ENCODE measurements at regions not wholly inside any gene's neighbourhood (a gene's known extent, or its start where the extent isn't known, plus 50 kb on each side); places are given as distances from the start of the nearest gene placed in this dataset.

DNA sequence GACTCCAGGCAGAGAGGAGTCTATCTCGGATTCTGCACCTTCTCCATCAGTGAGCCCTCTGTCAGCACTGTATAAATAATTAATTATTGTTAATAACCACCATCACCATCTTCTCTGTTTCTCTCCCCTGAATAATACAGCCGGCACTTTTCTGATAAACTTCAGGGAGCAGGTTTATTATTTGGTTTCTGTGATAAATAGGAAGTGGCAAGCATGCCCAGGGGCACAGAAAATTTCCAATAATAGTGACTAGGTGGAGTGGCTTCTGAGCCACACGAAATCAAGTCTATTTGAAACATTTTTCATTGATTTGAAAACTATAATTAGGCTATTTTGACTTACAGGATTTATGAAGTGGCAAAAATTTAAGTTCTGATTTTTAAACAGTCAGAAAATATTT lies 186.8 kb upstream of the TMEM229A start:
- intact Hi-C loops (cut with DNase I), result no loop called here
- 43% methylated on average over 3 of the region's 3 CpGs for WGBS
- Histone ChIP-seq H3K4me1 (ENCODE audit: control insufficient read depth, insufficient read depth, low read length) (no peaks in the 10 kb centered on the region), H3K4me3 (ENCODE audit: low read length) (no peak overlapping the region), H3K27me3 (ENCODE audit: control insufficient read depth, insufficient read depth) (no peaks in the 10 kb centered on the region), H3K9me3 (ENCODE audit: control insufficient read depth, low read length) (no peaks in the 10 kb centered on the region), H3K27ac (ENCODE audit: low read length) (no peak overlapping the region)
- no peak for DNase-seq
- no peak for ATAC-seq

DNA sequence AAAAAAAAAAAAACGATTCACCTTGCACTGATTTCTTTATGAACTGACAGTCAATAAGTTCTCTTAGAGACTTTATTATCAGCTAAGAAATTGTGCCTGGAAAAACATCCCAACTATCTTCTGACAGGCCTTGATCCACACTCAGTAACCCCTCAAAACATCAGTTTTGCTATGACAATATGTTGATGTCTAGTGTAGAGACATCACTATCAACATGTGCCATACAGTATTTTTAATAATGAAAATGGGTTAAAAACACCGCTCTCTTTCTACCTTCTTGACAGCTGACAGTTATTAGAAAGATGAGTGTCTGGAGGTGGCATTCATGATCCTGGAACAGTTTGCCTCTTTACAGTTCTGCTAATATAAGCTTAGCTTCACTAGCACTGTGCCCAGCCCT lies 175.8 kb upstream of the TMEM229A start:
- H3K27me3 ChIP-seq (ENCODE audit: control insufficient read depth, insufficient read depth), result no peaks in the 10 kb centered on the region
- 67% methylated on average over 2 of the region's 2 CpGs for WGBS
- no peak overlapping the region for H3K4me3 ChIP-seq (ENCODE audit: low read length)
- no peak overlapping the region for H3K27ac ChIP-seq (ENCODE audit: low read length)
- H3K9me3 ChIP-seq (ENCODE audit: control insufficient read depth, low read length), result no peaks in the 10 kb centered on the region
- intact Hi-C loops (cut with DNase I), result no loop called here
- ATAC-seq (no peak), DNase-seq (no peak)
- no peaks in the 10 kb centered on the region for H3K4me1 ChIP-seq (ENCODE audit: control insufficient read depth, insufficient read depth, low read length)

DNA sequence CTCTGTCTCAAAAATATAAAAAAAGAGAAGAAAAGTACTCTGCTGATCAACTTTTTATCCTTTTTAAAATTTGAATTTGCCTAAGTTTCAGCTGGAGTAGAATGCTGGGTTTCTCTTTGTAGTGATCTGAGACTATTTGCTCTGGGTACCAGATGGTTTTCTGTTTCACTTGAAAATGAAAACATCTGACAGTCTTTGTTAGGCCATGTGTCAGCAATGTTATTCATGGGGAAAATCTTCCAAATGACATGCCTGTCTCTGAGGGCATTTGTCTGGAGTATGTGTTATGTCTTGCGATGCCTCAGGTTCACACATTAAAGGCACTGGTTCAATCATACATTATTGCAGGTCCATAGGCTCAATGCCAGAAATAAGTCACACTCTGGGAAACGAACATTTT lies 175.3 kb upstream of the TMEM229A start:
- ATAC-seq (no peak), DNase-seq (no peak)
- H3K4me3 ChIP-seq (ENCODE audit: low read length), result no peak overlapping the region
- H3K9me3 ChIP-seq (ENCODE audit: control insufficient read depth, low read length), result no peaks in the 10 kb centered on the region
- H3K27ac ChIP-seq (ENCODE audit: low read length), result no peak overlapping the region
- intact Hi-C loops (cut with DNase I), result no loop called here
- H3K4me1 ChIP-seq (ENCODE audit: control insufficient read depth, insufficient read depth, low read length), result no peaks in the 10 kb centered on the region
- WGBS, result 58% methylated on average over 2 of the region's 2 CpGs
- H3K27me3 ChIP-seq (ENCODE audit: control insufficient read depth, insufficient read depth), result no peaks in the 10 kb centered on the region

DNA sequence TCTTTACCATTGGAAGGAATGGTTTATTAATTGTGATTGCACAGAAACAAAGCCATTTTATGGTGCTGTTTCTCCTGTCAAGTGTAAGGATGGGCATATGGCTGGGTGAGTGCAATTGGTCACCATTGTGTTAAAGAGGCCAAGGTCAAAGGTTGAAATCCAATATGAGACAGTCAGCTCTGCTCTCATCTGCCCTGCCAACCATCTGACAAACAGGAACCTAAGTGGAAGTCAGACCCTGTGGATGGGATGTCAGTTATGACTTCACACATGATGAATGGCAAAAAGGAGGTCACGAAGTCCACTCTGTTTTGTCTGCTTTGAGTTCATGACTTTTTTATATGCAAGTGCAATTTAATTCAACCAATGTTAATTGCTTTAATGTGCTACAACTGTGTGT lies 172.7 kb upstream of the TMEM229A start:
- DNase-seq, result no peak
- intact Hi-C loops (cut with DNase I), result no loop called here
- no peak overlapping the region for H3K4me3 ChIP-seq (ENCODE audit: low read length)
- H3K27ac ChIP-seq (ENCODE audit: low read length), result no peak overlapping the region
- no peaks in the 10 kb centered on the region for H3K27me3 ChIP-seq (ENCODE audit: control insufficient read depth, insufficient read depth)
- no peaks in the 10 kb centered on the region for H3K4me1 ChIP-seq (ENCODE audit: control insufficient read depth, insufficient read depth, low read length)
- H3K9me3 ChIP-seq (ENCODE audit: control insufficient read depth, low read length), result no peaks in the 10 kb centered on the region
- no peak for ATAC-seq
- WGBS, result 74% methylated on average over 1 of the region's 1 CpG

DNA sequence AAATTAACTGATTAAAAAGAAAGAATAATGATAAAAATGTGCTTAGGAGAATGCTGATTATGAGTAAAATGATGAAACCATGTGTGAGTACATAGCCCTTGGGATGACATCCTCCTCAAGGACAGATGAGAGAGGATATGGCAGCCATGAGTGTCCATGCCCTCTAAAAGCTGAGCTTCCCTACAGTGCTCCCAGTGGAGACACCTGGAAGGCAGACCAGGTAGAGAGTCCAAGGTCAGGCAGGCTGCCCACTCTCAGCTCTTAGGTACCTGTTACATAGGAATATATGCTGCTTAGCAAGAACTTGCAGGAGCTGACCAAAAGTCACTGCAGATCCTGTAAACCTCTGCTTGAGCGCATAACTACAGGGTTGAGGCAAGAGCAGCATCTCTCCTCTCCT lies 169.7 kb upstream of the TMEM229A start:
- no peak overlapping the region for H3K4me3 ChIP-seq (ENCODE audit: low read length)
- H3K27me3 ChIP-seq (ENCODE audit: control insufficient read depth, insufficient read depth), result no peaks in the 10 kb centered on the region
- H3K9me3 ChIP-seq (ENCODE audit: control insufficient read depth, low read length), result no peaks in the 10 kb centered on the region
- intact Hi-C loops (cut with DNase I), result no loop called here
- H3K4me1 ChIP-seq (ENCODE audit: control insufficient read depth, insufficient read depth, low read length), result no peaks in the 10 kb centered on the region
- no peak for ATAC-seq
- H3K27ac ChIP-seq (ENCODE audit: low read length), result no peak overlapping the region
- DNase-seq, result no peak
- 97% methylated on average over 1 of the region's 1 CpG for WGBS

DNA sequence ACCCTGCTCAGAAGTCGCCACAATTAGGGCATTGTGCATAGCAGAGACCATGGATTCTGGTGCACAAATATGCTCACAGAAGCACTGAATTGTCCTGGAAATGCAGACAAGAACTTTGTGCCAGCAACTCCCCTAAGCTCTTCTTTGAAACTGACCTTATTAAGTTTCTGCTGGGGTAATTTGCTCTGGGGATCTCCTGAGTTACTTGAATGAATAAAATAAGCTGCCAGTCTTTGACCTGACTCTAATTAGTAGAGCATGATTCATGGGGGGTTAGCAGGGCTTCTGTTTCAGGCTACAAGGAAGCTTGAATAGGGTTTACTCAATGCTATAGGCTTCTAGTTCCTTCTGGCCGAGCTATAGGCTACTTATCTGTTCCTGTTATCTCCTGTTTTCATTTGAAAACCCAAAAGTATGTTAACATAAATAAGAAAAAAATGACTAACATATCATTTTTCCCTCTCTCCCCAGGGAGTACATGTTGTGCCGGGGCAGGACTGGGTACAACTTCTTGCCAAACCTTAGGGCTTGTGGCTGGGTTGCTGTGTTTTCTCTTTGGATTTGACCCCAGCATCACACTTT lies 169.0 kb upstream of the TMEM229A start:
- H3K27me3 ChIP-seq (ENCODE audit: control insufficient read depth, insufficient read depth), result no peaks in the 10 kb centered on the region
- no peak overlapping the region for H3K4me3 ChIP-seq (ENCODE audit: low read length)
- DNase-seq, result no peak
- no peak overlapping the region for H3K27ac ChIP-seq (ENCODE audit: low read length)
- 49% methylated on average over 3 of the region's 3 CpGs for WGBS
- no peak for ATAC-seq
- H3K4me1 ChIP-seq (ENCODE audit: control insufficient read depth, insufficient read depth, low read length), result no peaks in the 10 kb centered on the region
- intact Hi-C loops (cut with DNase I), result no loop called here
- no peaks in the 10 kb centered on the region for H3K9me3 ChIP-seq (ENCODE audit: control insufficient read depth, low read length)

DNA sequence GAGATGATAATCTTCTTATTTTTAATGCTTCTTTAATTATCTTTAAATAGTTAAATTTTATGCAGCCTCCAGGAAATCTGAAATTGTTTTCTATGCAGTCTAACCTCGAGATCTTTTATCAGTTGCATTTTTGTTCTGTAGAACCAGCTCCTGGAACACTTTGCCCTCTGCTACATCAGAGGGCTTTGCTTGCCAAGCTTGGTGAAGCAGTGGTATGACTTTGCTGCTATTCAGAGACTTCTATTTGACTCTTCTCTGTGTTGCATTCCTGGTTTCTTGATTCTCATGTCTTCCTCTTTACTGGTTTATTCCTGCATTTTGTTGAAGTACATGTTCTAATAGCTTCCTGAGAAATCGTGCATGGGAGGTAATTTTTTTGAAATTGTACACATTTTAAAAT lies 163.7 kb upstream of the TMEM229A start:
- 32% methylated on average over 2 of the region's 2 CpGs for WGBS
- H3K27me3 ChIP-seq (ENCODE audit: control insufficient read depth, insufficient read depth), result no peaks in the 10 kb centered on the region
- DNase-seq, result no peak
- intact Hi-C loops (cut with DNase I), result no loop called here
- H3K4me3 ChIP-seq (ENCODE audit: low read length), result no peak overlapping the region
- no peak for ATAC-seq
- no peak overlapping the region for H3K27ac ChIP-seq (ENCODE audit: low read length)
- no peaks in the 10 kb centered on the region for H3K9me3 ChIP-seq (ENCODE audit: control insufficient read depth, low read length)
- H3K4me1 ChIP-seq (ENCODE audit: control insufficient read depth, insufficient read depth, low read length), result no peaks in the 10 kb centered on the region

DNA sequence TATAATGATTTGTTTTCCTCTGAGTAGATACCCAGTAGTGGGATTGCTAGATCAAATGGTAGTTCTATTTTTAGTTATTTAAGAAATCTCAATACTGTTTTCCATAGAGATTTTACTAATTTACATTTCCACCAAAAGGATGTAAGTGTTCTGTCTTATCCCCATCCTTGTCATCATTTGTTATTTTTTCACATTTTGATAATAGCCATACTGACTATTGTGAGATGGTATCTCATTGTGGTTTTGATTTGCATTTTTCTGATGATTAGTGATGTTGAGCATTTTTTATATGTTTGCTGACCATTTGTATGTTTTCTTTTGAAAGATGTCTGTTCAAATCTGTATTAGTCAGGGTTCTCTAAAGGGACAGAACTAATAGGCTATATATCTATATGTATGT lies 160.0 kb upstream of the TMEM229A start:
- intact Hi-C loops (cut with DNase I), result no loop called here
- Histone ChIP-seq H3K27ac (ENCODE audit: low read length) (no peak overlapping the region), H3K4me1 (ENCODE audit: control insufficient read depth, insufficient read depth, low read length) (no peaks in the 10 kb centered on the region), H3K4me3 (ENCODE audit: low read length) (no peak overlapping the region), H3K27me3 (ENCODE audit: control insufficient read depth, insufficient read depth) (no peaks in the 10 kb centered on the region), H3K9me3 (ENCODE audit: control insufficient read depth, low read length) (no peaks in the 10 kb centered on the region)
- no peak for DNase-seq
- no peak for ATAC-seq

DNA sequence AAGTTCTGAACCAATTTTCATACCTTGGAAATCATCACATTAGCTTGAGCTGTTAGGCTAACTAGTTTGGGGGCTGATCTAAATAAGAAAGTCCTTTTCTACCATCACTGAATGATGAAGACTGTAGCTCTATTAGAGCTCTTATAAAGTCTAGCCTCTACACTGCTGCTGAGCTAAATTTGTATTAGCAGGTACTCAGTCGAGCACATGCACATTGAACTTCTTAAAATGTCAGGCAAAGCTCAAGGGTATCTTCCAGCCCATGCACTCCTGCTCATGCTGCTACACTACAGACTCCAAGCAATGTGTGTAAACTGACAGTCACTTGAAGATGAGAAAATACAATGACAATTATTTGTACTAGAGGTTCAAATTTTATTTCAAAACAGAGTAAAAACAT lies 158.8 kb upstream of the TMEM229A start:
- H3K27ac ChIP-seq (ENCODE audit: low read length), result no peak overlapping the region
- ATAC-seq, result peak in 1 of 2 donors; percentile 31
- no peaks in the 10 kb centered on the region for H3K4me1 ChIP-seq (ENCODE audit: control insufficient read depth, insufficient read depth, low read length)
- no peaks in the 10 kb centered on the region for H3K9me3 ChIP-seq (ENCODE audit: control insufficient read depth, low read length)
- H3K4me3 ChIP-seq (ENCODE audit: low read length), result no peak overlapping the region
- H3K27me3 ChIP-seq (ENCODE audit: control insufficient read depth, insufficient read depth), result no peaks in the 10 kb centered on the region
- DNase-seq, result no peak
- intact Hi-C loops (cut with DNase I), result no loop called here
- WGBS, result 49% methylated on average over 1 of the region's 1 CpG

DNA sequence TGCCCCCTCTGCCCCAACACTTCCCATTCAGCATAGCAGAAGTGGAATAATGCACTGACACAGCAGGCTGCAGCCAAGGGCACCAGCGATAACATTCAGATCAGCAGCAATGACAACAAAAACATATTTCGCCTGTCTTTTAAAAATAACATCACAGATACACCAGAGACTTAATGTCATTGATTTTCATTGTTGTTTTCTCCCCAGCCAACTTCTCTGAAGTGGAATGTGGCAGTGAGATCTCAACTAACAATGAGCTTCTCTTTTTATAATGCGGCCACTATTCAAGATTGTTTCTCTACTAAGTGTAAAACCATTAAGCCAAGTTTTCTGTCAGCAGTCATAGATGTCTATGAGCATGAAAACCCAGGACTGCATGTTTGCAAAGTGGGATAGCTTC lies 158.2 kb upstream of the TMEM229A start:
- 36% methylated on average over 3 of the region's 3 CpGs for WGBS
- H3K4me1 ChIP-seq (ENCODE audit: control insufficient read depth, insufficient read depth, low read length), result no peaks in the 10 kb centered on the region
- H3K4me3 ChIP-seq (ENCODE audit: low read length), result no peak overlapping the region
- H3K27me3 ChIP-seq (ENCODE audit: control insufficient read depth, insufficient read depth), result no peaks in the 10 kb centered on the region
- H3K27ac ChIP-seq (ENCODE audit: low read length), result no peak overlapping the region
- ATAC-seq (no peak), DNase-seq (no peak)
- intact Hi-C loops (cut with DNase I), result no loop called here
- no peaks in the 10 kb centered on the region for H3K9me3 ChIP-seq (ENCODE audit: control insufficient read depth, low read length)

DNA sequence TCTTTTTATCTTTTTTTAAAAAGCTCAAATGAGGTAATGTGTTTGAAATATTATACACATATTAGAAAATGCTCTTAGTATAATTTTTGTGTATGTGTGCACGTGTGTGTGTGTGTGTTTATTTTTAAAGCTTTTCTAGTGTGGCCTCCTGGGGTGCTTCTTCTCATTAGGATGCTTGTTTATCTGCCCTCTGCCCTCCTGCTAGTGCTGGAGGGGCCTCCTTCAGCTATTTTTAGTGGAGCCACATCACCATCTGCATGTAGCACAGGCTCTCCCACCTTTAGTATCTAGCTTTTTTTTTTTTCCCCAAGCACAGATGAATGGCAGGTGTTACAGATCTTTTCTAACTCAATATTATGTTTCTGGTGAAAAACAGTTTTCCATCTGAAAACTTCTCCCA lies 155.7 kb upstream of the TMEM229A start:
- Histone ChIP-seq H3K9me3 (ENCODE audit: control insufficient read depth, low read length) (no peaks in the 10 kb centered on the region), H3K4me3 (ENCODE audit: low read length) (no peak overlapping the region), H3K27ac (ENCODE audit: low read length) (no peak overlapping the region), H3K27me3 (ENCODE audit: control insufficient read depth, insufficient read depth) (no peaks in the 10 kb centered on the region), H3K4me1 (ENCODE audit: control insufficient read depth, insufficient read depth, low read length) (no peaks in the 10 kb centered on the region)
- ATAC-seq (no peak), DNase-seq (no peak)
- WGBS, result 18% methylated on average over 1 of the region's 1 CpG
- intact Hi-C loops (cut with DNase I), result no loop called here

DNA sequence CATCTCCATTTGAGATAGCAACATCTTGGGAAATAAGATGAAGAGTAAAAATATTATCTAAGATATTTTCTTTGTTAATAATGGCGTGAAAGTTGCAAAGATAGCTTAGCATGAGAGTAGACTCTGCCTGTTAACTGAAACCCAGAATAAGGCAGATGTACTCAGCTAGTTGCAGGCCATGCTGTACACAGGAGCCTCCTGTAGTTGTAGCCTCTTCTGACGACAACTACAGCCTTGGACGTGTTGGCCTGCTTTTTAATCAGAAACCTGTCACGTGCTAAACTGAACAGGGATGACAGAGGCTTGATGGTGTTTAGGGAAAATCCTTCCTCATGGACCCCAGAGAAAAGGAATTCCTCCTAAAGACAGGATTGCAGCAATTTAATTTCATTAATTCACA lies 155.1 kb upstream of the TMEM229A start:
- Histone ChIP-seq H3K4me3 (ENCODE audit: low read length) (no peak overlapping the region), H3K4me1 (ENCODE audit: control insufficient read depth, insufficient read depth, low read length) (no peaks in the 10 kb centered on the region), H3K27me3 (ENCODE audit: control insufficient read depth, insufficient read depth) (no peaks in the 10 kb centered on the region), H3K27ac (ENCODE audit: low read length) (no peak overlapping the region), H3K9me3 (ENCODE audit: control insufficient read depth, low read length) (no peaks in the 10 kb centered on the region)
- 48% methylated on average over 4 of the region's 4 CpGs for WGBS
- no peak for ATAC-seq
- intact Hi-C loops (cut with DNase I), result no loop called here
- no peak for DNase-seq
